Suprapubic skin (tissue), 3 donors: ENCODE measurements at regions not wholly inside any gene's neighbourhood (a gene's known extent, or its start where the extent isn't known, plus 50 kb on each side); places are given as distances from the start of the nearest gene placed in this dataset.

Source experiments
- CTCF ChIP-seq, 2 donors: fragments of 200-600 bp in 1 of 2; fragments of 450-650 bp in 1 of 2; sonication (generic) in 1 of 2; IDR thresholded peaks; one replicate each; pipeline ENCODE4 v1.5.1; 2016 to 2019; ENCODE audit warnings: antibody characterized with exemption in 2 of 2, mild to moderate bottlenecking in 1 of 2, moderate library complexity in 1 of 2
- POLR2AphosphoS5 ChIP-seq, 3 donors: sonication (generic); formaldehyde crosslinking; IDR thresholded peaks; one replicate each; pipeline ENCODE4 v1.6.1; 2017; ENCODE audit warnings: antibody characterized with exemption in 3 of 3

GRCh38 chr4:79611026-79611425 is 203.0 kb upstream of the GK2 start:
- TF ChIP-seq CTCF (IDR thresholded peaks at IDR 0.05) = no peak
- no peak for TF ChIP-seq POLR2AphosphoS5 (IDR thresholded peaks at IDR 0.05)
